SK-N-SH (cell line): ENCODE measurements at regions not wholly inside any gene's neighbourhood (a gene's known extent, or its start where the extent isn't known, plus 50 kb on each side); places are given as distances from the start of the nearest gene placed in this dataset.

Source experiments
- CTCF ChIA-PET: fragments of 300-600, 350-600 bp; formaldehyde crosslinking; extraction: SDS; loops from one replicate; lab custom pipeline; 2021; lab: Yijun Ruan, JAX
- POLR2A ChIA-PET: fragments of 350-600 bp; sonication (Branson Sonifier 250); formaldehyde crosslinking; extraction: SDS; loops from one replicate; lab custom pipeline; 2020; ENCODE audit warnings: antibody characterized with exemption, inconsistent platforms; lab: Yijun Ruan, JAX
- DNase-seq: peaks from one replicate; pipeline ENCODE4 v3.0.0; 2012
- H2AFZ ChIP-seq: fragments of 200-600 bp; sonication (generic); 2 replicates; pipeline ENCODE4 v1.8.1; 2016; ENCODE audit warnings: antibody characterized with exemption, mild to moderate bottlenecking, low read depth
- H3F3A ChIP-seq: fragments of 200-600 bp; sonication (generic); replicated peaks from 2 replicates; pipeline ENCODE3; 2016; ENCODE audit warnings: antibody characterized with exemption, mild to moderate bottlenecking; ENCODE audit not compliant: insufficient read depth
- H3K27ac ChIP-seq, 2 experiments: fragments of 200-500 bp in 1 of 2; fragments of 200-600 bp in 1 of 2; sonication (Bioruptor generic) in 1 of 2; sonication (generic), shearing (Covaris generic) in 1 of 2; 2 replicates each; pipeline versions ENCODE4 v1.5.1 to v1.6.1; 2014 to 2016; ENCODE audit warnings: low read depth in 2 of 2, inconsistent platforms in 1 of 2, low read length in 1 of 2, mild to moderate bottlenecking in 1 of 2, mixed read lengths in 1 of 2
- H3K27me3 ChIP-seq: fragments of 200-600 bp; sonication (generic), shearing (Covaris generic); 2 replicates; pipeline ENCODE4 v1.6.1; 2016; ENCODE audit warnings: mixed run types; ENCODE audit not compliant: insufficient read depth
- H3K36me3 ChIP-seq, 2 experiments: fragments of 200-500 bp in 1 of 2; fragments of 200-600 bp in 1 of 2; sonication (Bioruptor generic) in 1 of 2; sonication (generic) in 1 of 2; replicated peaks in 1 of 2; 2 replicates each; pipeline versions ENCODE3 to v1.5.1; 2014 to 2016; ENCODE audit warnings: low read length in 1 of 2, mild to moderate bottlenecking in 1 of 2; ENCODE audit not compliant: insufficient read depth in 2 of 2, control insufficient read depth in 1 of 2
- H3K4me1 ChIP-seq, 2 experiments: fragments of 200-500 bp in 1 of 2; fragments of 200-600 bp in 1 of 2; sonication (Bioruptor generic) in 1 of 2; sonication (generic), shearing (Covaris generic) in 1 of 2; 2 replicates each; pipeline versions ENCODE4 v1.5.1 to v1.6.1; 2014 to 2016; ENCODE audit warnings: low read depth in 1 of 2, low read length in 1 of 2, mixed run types in 1 of 2; ENCODE audit not compliant: insufficient read depth in 2 of 2, control insufficient read depth in 1 of 2
- H3K4me2 ChIP-seq: fragments of 200-600 bp; sonication (generic), shearing (Covaris generic); 2 replicates; pipeline ENCODE4 v1.6.1; 2017; ENCODE audit warnings: mixed run types
- H3K4me3 ChIP-seq, 2 experiments: fragments of 200-500 bp in 1 of 2; fragments of 200-600 bp in 1 of 2; sonication (Bioruptor generic) in 1 of 2; sonication (generic), shearing (Covaris generic) in 1 of 2; 2 replicates each; pipeline versions ENCODE4 v1.5.1 to v1.8.1; 2014 to 2016; ENCODE audit warnings: low read depth in 2 of 2, inconsistent platforms in 1 of 2, low read length in 1 of 2, mild to moderate bottlenecking in 1 of 2, mixed read lengths in 1 of 2, moderate library complexity in 1 of 2
- H3K79me2 ChIP-seq: fragments of 200-600 bp; sonication (generic); 2 replicates; pipeline ENCODE4 v1.8.1; 2017; ENCODE audit warnings: mild to moderate bottlenecking; ENCODE audit not compliant: insufficient read depth
- H3K9ac ChIP-seq: fragments of 200-600 bp; sonication (generic); 2 replicates; pipeline ENCODE4 v1.6.1; 2017; ENCODE audit warnings: mixed run types
- H3K9me2 ChIP-seq: fragments of 200-600 bp; sonication (generic); 2 replicates; pipeline ENCODE4 v1.6.1; 2017; ENCODE audit warnings: mixed run types
- H3K9me3 ChIP-seq: fragments of 200-600 bp; sonication (generic); 2 replicates; pipeline ENCODE4 v1.6.1; 2017; ENCODE audit warnings: mixed run types, mild to moderate bottlenecking, moderate library complexity
- H4K20me1 ChIP-seq: fragments of 200-600 bp; sonication (generic); 2 replicates; pipeline ENCODE4 v1.6.1; 2017; ENCODE audit warnings: mild to moderate bottlenecking, mixed run types; ENCODE audit not compliant: insufficient read depth
- CHD2 ChIP-seq: fragments of 150-350 bp; IDR thresholded peaks from 2 replicates; pipeline ENCODE4 v1.6.1; 2018; ENCODE audit warnings: low read length; ENCODE audit not compliant: partially characterized antibody
- CTCF ChIP-seq: fragments of 200-600 bp; sonication (generic); IDR thresholded peaks from 2 replicates; pipeline ENCODE4 v1.6.1; 2017; ENCODE audit warnings: antibody characterized with exemption, mild to moderate bottlenecking, moderate library complexity
- EP300 ChIP-seq, 2 experiments: IDR thresholded peaks; 2 replicates each; pipeline versions ENCODE4 v1.4.0 to v1.6.1; 2012; ENCODE audit warnings: borderline replicate concordance in 1 of 2, low read depth in 1 of 2, low read length in 1 of 2
- EZH2phosphoT487 ChIP-seq: fragments of 200-600 bp; sonication (generic); IDR thresholded peaks from 2 replicates; pipeline ENCODE4 v1.6.1; 2017; ENCODE audit warnings: low read depth, mixed run types, mild to moderate bottlenecking, antibody characterized with exemption, moderate library complexity, borderline replicate concordance
- FOSL2 ChIP-seq: IDR thresholded peaks from 2 replicates; pipeline ENCODE4 v1.4.0; 2012; ENCODE audit warnings: low read depth, mild to moderate bottlenecking, moderate library complexity, borderline replicate concordance
- FOXJ3 ChIP-seq: sonication (generic); formaldehyde crosslinking; IDR thresholded peaks from 2 replicates; pipeline ENCODE4 v1.5.1; 2020; ENCODE audit warnings: mild to moderate bottlenecking, missing genetic modification reagents
- FOXM1 ChIP-seq: IDR thresholded peaks from 2 replicates; pipeline ENCODE4 v1.4.0; 2012; ENCODE audit warnings: low read depth, mild to moderate bottlenecking
- GABPA ChIP-seq: IDR thresholded peaks from 2 replicates; pipeline ENCODE4 v1.4.0; 2012; ENCODE audit warnings: low read depth, mild to moderate bottlenecking
- GATA2 ChIP-seq: sonication (generic); formaldehyde crosslinking; IDR thresholded peaks from 2 replicates; pipeline ENCODE4 v1.5.0; 2020; ENCODE audit warnings: mild to moderate bottlenecking, missing genetic modification reagents
- JUND ChIP-seq: IDR thresholded peaks from 2 replicates; pipeline ENCODE4 v1.4.0; 2012
- MAX ChIP-seq: IDR thresholded peaks from 2 replicates; pipeline ENCODE4 v1.4.0; 2012; ENCODE audit warnings: low read depth
- MXI1 ChIP-seq: IDR thresholded peaks from 2 replicates; pipeline ENCODE4 v1.6.1; 2012; ENCODE audit warnings: mild to moderate bottlenecking, low read depth, low read length, improper control_type of control experiment
- POLR2AphosphoS5 ChIP-seq: IDR thresholded peaks from 2 replicates; pipeline ENCODE4 v1.6.1; 2012; ENCODE audit warnings: low read depth, low read length
- RAD21 ChIP-seq: IDR thresholded peaks from 2 replicates; pipeline ENCODE4 v1.6.1; 2012; ENCODE audit warnings: mild to moderate bottlenecking, low read length
- RCOR1 ChIP-seq: fragments of 150-350 bp; IDR thresholded peaks from 2 replicates; pipeline ENCODE4 v1.6.1; 2017; ENCODE audit warnings: antibody characterized with exemption, low read length
- RXRA ChIP-seq: IDR thresholded peaks from 2 replicates; pipeline ENCODE4 v1.4.0; 2012; ENCODE audit warnings: low read depth, mild to moderate bottlenecking, borderline replicate concordance
- SIN3A ChIP-seq: IDR thresholded peaks from 2 replicates; pipeline ENCODE4 v1.6.1; 2012; ENCODE audit warnings: low read depth, mild to moderate bottlenecking, low read length, moderate library complexity, borderline replicate concordance
- SMC3 ChIP-seq: IDR thresholded peaks from 2 replicates; pipeline ENCODE4 v1.6.1; 2012; ENCODE audit warnings: low read depth, low read length, improper control_type of control experiment
- TCF12 ChIP-seq: IDR thresholded peaks from 2 replicates; pipeline ENCODE4 v1.4.0; 2012
- YY1 ChIP-seq: IDR thresholded peaks from 2 replicates; pipeline ENCODE4 v1.4.0; 2012; ENCODE audit warnings: low read depth, mild to moderate bottlenecking
- WGBS: methylation state at CpG from one replicate; pipeline ENCODE4 v1.1.6; 2017; ENCODE audit warnings: low lambda C conversion rate; 5-methylcytosine and 5-hydroxymethylcytosine counted together

GRCh38 chr20:59110607-59111006 lies 53.0 kb upstream of the ZNF831 start:
- TF ChIP-seq EP300 (IDR thresholded peaks at IDR 0.05; ENCODE audit: borderline replicate concordance in 1 of 2, low read depth in 1 of 2, low read length in 1 of 2) = no peak
- no peak for TF ChIP-seq CTCF
- TF ChIP-seq SMC3 = no peak
- Histone ChIP-seq H4K20me1 (no peaks in the 10 kb centered on the region), H3K9me3 (peaks cover 4% of the 10 kb centered on the region; the same call in 1 of the 2 replicates), H3K27ac (no peak overlapping the region), H3F3A (no peaks in the 10 kb centered on the region), H3K4me3 (no peak overlapping the region), H3K4me2 (no peak overlapping the region), H3K36me3 (no peaks in the 10 kb centered on the region), H3K79me2 (no peaks in the 10 kb centered on the region), H3K9ac (no peak overlapping the region), H3K27me3 (no peaks in the 10 kb centered on the region), H3K4me1 (no peaks in the 10 kb centered on the region; a peak in 1 of 4 replicates), H2AFZ (no peak overlapping the region), H3K9me2 (no peaks in the 10 kb centered on the region)
- WGBS = 0% methylated on average over 1 of the region's 1 CpG
- CTCF ChIA-PET = interaction anchor here (0.9 to 1.5 kb wide), 3 partner anchors 9 to 23 kb away, joined by 3 to 7 read pairs (median 3); no protein-coding TSS in a partner anchor
- DNase-seq = no peak
- POLR2A ChIA-PET = no interaction called here

GRCh38 chr20:59105581-59105980 lies 58.0 kb upstream of the ZNF831 start:
- Histone ChIP-seq H3F3A (no peaks in the 10 kb centered on the region), H3K4me2 (no peak overlapping the region), H3K9me3 (no peaks in the 10 kb centered on the region), H3K79me2 (no peaks in the 10 kb centered on the region), H3K36me3 (no peaks in the 10 kb centered on the region), H2AFZ (no peak overlapping the region)
- no peak for DNase-seq
- 19% methylated on average over 4 of the region's 4 CpGs for WGBS
- CTCF ChIA-PET = interaction anchor here (1.9 kb wide), 1 partner anchor 18 kb away, joined by 5 read pairs; no protein-coding TSS in a partner anchor
- POLR2A ChIA-PET = no interaction called here
- TF ChIP-seq FOXM1 (no peak), TCF12 (no peak), FOSL2 (no peak), SIN3A (no peak), CTCF (no peak), EZH2phosphoT487 (no peak), RAD21 (no peak), EP300 (IDR thresholded peaks at IDR 0.05; ENCODE audit: borderline replicate concordance in 1 of 2, low read depth in 1 of 2, low read length in 1 of 2) (no peak), CHD2 (no peak), GABPA (no peak), MXI1 (no peak), RXRA (no peak), MAX (no peak), JUND (no peak), FOXJ3 (CRISPR knock-in tag) (no peak), SMC3 (no peak), RCOR1 (no peak), YY1 (no peak), GATA2 (no peak), POLR2AphosphoS5 (no peak)
- TF ChIP-seq, all 33 proteins: peak for 0
- no peak overlapping the region for H3K4me3 ChIP-seq
- H3K27me3 ChIP-seq = no peaks in the 10 kb centered on the region
- no peaks in the 10 kb centered on the region; a peak in 1 of 4 replicates for H3K4me1 ChIP-seq
- no peak overlapping the region for H3K27ac ChIP-seq
- H3K9ac ChIP-seq = no peak overlapping the region
- no peaks in the 10 kb centered on the region for H3K9me2 ChIP-seq
- no peaks in the 10 kb centered on the region for H4K20me1 ChIP-seq
